Stomach (tissue), 8 donors: ENCODE measurements at regions not wholly inside any gene's neighbourhood (a gene's known extent, or its start where the extent isn't known, plus 50 kb on each side); places are given as distances from the start of the nearest gene placed in this dataset.
A peak's percentile ranks its signal among the peaks of the same experiment; 100 is the strongest.

Experiments used
- DNase-seq, 2 donors: peaks; one replicate each; pipeline versions ENCODE4 v3.0.0 to v3.0.0-alpha.2; 2013 to 2019
- H3K27ac ChIP-seq, 5 donors: fragments of 200-600 bp in 4 of 5; sonication (generic) in 4 of 5; one replicate each; pipeline ENCODE4 v1.5.1; 2013 to 2019; ENCODE audit warnings: mild to moderate bottlenecking in 1 of 5, moderate library complexity in 1 of 5
- H3K27me3 ChIP-seq, 3 donors: fragments of 200-600 bp; sonication (generic); one replicate each; pipeline ENCODE4 v1.5.1; 2017 to 2019; ENCODE audit warnings: mixed run types in 1 of 3
- H3K36me3 ChIP-seq, 4 donors: fragments of 200-600 bp; sonication (generic); 1 replicate in 3 of 4; 2 replicates in 1 of 4; pipeline ENCODE4 v1.5.1; 2016 to 2019
- H3K4me1 ChIP-seq, 4 donors: fragments of 200-600 bp; sonication (generic); one replicate each; pipeline ENCODE4 v1.5.1; 2016 to 2019
- H3K4me3 ChIP-seq, 4 donors: fragments of 200-600 bp; sonication (generic) in 3 of 4; one replicate each; pipeline ENCODE4 v1.5.1; 2016 to 2019; ENCODE audit warnings: mild to moderate bottlenecking in 1 of 4
- H3K9me3 ChIP-seq, 4 donors: fragments of 200-600 bp; sonication (generic); one replicate each; pipeline ENCODE4 v1.5.1; 2016 to 2019
- CTCF ChIP-seq, 7 experiments: fragments of 450-650 bp in 4 of 7; fragments of 200-600 bp in 3 of 7; sonication (generic) in 3 of 7; IDR thresholded peaks; one replicate each; pipeline ENCODE4 v1.5.1; 2016 to 2019; ENCODE audit warnings: antibody characterized with exemption in 7 of 7, control low read depth in 2 of 7, mild to moderate bottlenecking in 1 of 7
- EP300 ChIP-seq: sonication (generic); formaldehyde crosslinking; IDR thresholded peaks from one replicate; pipeline ENCODE4 v1.6.1; 2017; ENCODE audit warnings: antibody characterized with exemption
- POLR2A ChIP-seq, 4 donors: fragments of 450-650 bp; IDR thresholded peaks; one replicate each; pipeline ENCODE4 v1.6.1; 2016; ENCODE audit warnings: antibody characterized with exemption in 4 of 4, control low read depth in 2 of 4, mild to moderate bottlenecking in 1 of 4, moderate library complexity in 1 of 4
- POLR2AphosphoS5 ChIP-seq, 3 donors: sonication (generic); formaldehyde crosslinking; IDR thresholded peaks; one replicate each; pipeline ENCODE4 v1.6.1; 2016; ENCODE audit warnings: antibody characterized with exemption in 3 of 3
- WGBS, 5 donors: extraction: QIAGEN DNeasy Blood & Tissue Kit in 3 of 5; methylation state at CpG; one replicate each; pipeline versions ENCODE4 v1.1.5 to v1.1.7; 2013 to 2018; 5-methylcytosine and 5-hydroxymethylcytosine counted together
- intact Hi-C: fragments of 100-400 bp; cut with DNase I; formaldehyde crosslinking; loops from one replicate; pipeline ENCODE4 v1.15.1; 2023; ENCODE audit warnings: low total_unique reads
- donor health status: healthy with polysubstance abuse.
- donor health status: Bipolar disorder and iron deficiency.
- donor health status: healthy.

GRCh38 chr2:128440666-128441340 lies 122.1 kb upstream of the HS6ST1 start:
- 77 to 87% (median 82%) methylated on average over 4 to 14 of the region's 14 CpGs for WGBS, 5 donors
- intact Hi-C loops: no loop called here
- Histone ChIP-seq H3K27me3 (peaks cover 0 to 7% (median 0%) of the 10 kb centered on the region in 3 donors), H3K27ac (peak overlapping the region in 1 of 5 donors; percentile 28), H3K36me3 (no peaks in the 10 kb centered on the region), H3K9me3 (no peaks in the 10 kb centered on the region), H3K4me1 (peaks cover 16 to 23% (median 20%) of the 10 kb centered on the region in 4 donors), H3K4me3 (no peak overlapping the region)
- no peak for TF ChIP-seq EP300
- TF ChIP-seq POLR2A (IDR thresholded peaks at IDR 0.05): no peak
- TF ChIP-seq POLR2AphosphoS5 (IDR thresholded peaks at IDR 0.05): no peak
- TF ChIP-seq CTCF (IDR thresholded peaks at IDR 0.05): no peak
- DNase-seq: peak in 1 of 2 donors; percentile 37

- Histone ChIP-seq H3K4me3 (no peak overlapping the region), H3K36me3 (no peaks in the 10 kb centered on the region), H3K27me3 (peaks cover 0 to 7% (median 0%) of the 10 kb centered on the region in 3 donors), H3K27ac (peak overlapping the region in 1 of 5 donors; percentile 28), H3K9me3 (no peaks in the 10 kb centered on the region), H3K4me1 (peaks cover 17 to 23% (median 20%) of the 10 kb centered on the region in 4 donors)
- TF ChIP-seq CTCF (IDR thresholded peaks at IDR 0.05): no peak
- TF ChIP-seq POLR2A (IDR thresholded peaks at IDR 0.05): no peak
- TF ChIP-seq POLR2AphosphoS5 (IDR thresholded peaks at IDR 0.05): no peak
- no peak for TF ChIP-seq EP300
- DNase-seq: peak; percentile 9 to 25
- intact Hi-C loops: no loop called here
- WGBS, 5 donors: 72 to 92% (median 85%) methylated on average over 11 to 18 of the region's 18 CpGs
Measured at GRCh38 chr2:128441341-128442052, 122.8 kb upstream of the HS6ST1 start.

GRCh38 chr2:128442053-128442751 lies 123.5 kb upstream of the HS6ST1 start:
- H3K4me1 ChIP-seq: peaks cover 17 to 24% (median 23%) of the 10 kb centered on the region in 4 donors
- no peaks in the 10 kb centered on the region for H3K9me3 ChIP-seq
- intact Hi-C loops: no loop called here
- TF ChIP-seq POLR2AphosphoS5 (IDR thresholded peaks at IDR 0.05): no peak
- no peak for TF ChIP-seq CTCF (IDR thresholded peaks at IDR 0.05)
- no peak for TF ChIP-seq POLR2A (IDR thresholded peaks at IDR 0.05)
- TF ChIP-seq EP300: no peak
- peaks cover 0 to 3% (median 0%) of the 10 kb centered on the region in 3 donors for H3K27me3 ChIP-seq
- H3K36me3 ChIP-seq: no peaks in the 10 kb centered on the region
- H3K27ac ChIP-seq: peak overlapping the region in 3 of 5 donors; percentile 28 to 63 (median 40)
- peak; percentile 54 to 85 for DNase-seq
- H3K4me3 ChIP-seq: peak overlapping the region in 1 of 4 donors; percentile 6
- WGBS, 5 donors: 39 to 57% (median 45%) methylated on average over 8 of the region's 8 CpGs

GRCh38 chr2:128442891-128443302 lies 124.2 kb upstream of the HS6ST1 start:
- no peaks in the 10 kb centered on the region for H3K36me3 ChIP-seq
- DNase-seq: peak; percentile 54 to 56
- H3K27me3 ChIP-seq: no peaks in the 10 kb centered on the region
- intact Hi-C loops: no loop called here
- no peaks in the 10 kb centered on the region for H3K9me3 ChIP-seq
- 33 to 43% (median 35%) methylated on average over 8 to 10 of the region's 10 CpGs for WGBS, 5 donors
- peak overlapping the region in 1 of 4 donors; percentile 6 for H3K4me3 ChIP-seq
- H3K4me1 ChIP-seq: peaks cover 17 to 25% (median 23%) of the 10 kb centered on the region in 4 donors
- TF ChIP-seq POLR2A (IDR thresholded peaks at IDR 0.05) (no peak), POLR2AphosphoS5 (IDR thresholded peaks at IDR 0.05) (no peak), CTCF (IDR thresholded peaks at IDR 0.05) (no peak), EP300 (no peak)
- H3K27ac ChIP-seq: peak overlapping the region in 4 of 5 donors; percentile 3 to 63 (median 27)
